ENCODE measurements at regions not wholly inside any gene's neighbourhood (a gene's known extent, or its start where the extent isn't known, plus 50 kb on each side); places are given as distances from the start of the nearest gene placed in this dataset.

- Histone ChIP-seq H3K9me3 (ENCODE audit: low read length) (no peaks in the 10 kb centered on the region), H3K27me3 (ENCODE audit: insufficient read depth, low read length, poor library complexity, severe bottlenecking) (no peaks in the 10 kb centered on the region), H3K36me3 (ENCODE audit: insufficient read depth, low read length) (no peaks in the 10 kb centered on the region), H3K4me3 (ENCODE audit: low read length) (no peak overlapping the region), H3K4me1 (ENCODE audit: insufficient read depth, low read length) (peaks cover 3% of the 10 kb centered on the region), H3K27ac (ENCODE audit: low read depth, low read length) (no peak overlapping the region)
- H3K4me1 Mint-ChIP-seq: peaks cover 12 to 24% (median 20%) of the 10 kb centered on the region in 3 donors
- peak overlapping the region in 6 of 7 donors; percentile 44 to 73 (median 60) for H3K4me3 Mint-ChIP-seq
- H3K27ac Mint-ChIP-seq: peak overlapping the region in 7 of 8 donors; percentile 63 to 91 (median 85)
- POLR2A ChIA-PET: no interaction called here
- peaks cover 7 to 13% (median 11%) of the 10 kb centered on the region in 5 donors for H3K9me3 Mint-ChIP-seq
- peak in 2 of 5 donors; percentile 11 to 13 for DNase-seq
- CTCF ChIA-PET: no interaction called here
- peaks cover 0 to 13% (median 0%) of the 10 kb centered on the region in 3 donors for H3K36me3 Mint-ChIP-seq
- H3K27me3 Mint-ChIP-seq: peaks cover 0 to 1% of the 10 kb centered on the region in 2 donors
Observed at GRCh38 chr9:79858508-79858907, 286.7 kb downstream of the TLE4 start.

- H3K27ac Mint-ChIP-seq: peak overlapping the region in 4 of 8 donors; percentile 22 to 89 (median 69)
- H3K36me3 Mint-ChIP-seq: peaks cover 0 to 7% (median 0%) of the 10 kb centered on the region in 3 donors
- Histone ChIP-seq H3K9me3 (ENCODE audit: low read length) (no peaks in the 10 kb centered on the region), H3K27me3 (ENCODE audit: insufficient read depth, low read length, poor library complexity, severe bottlenecking) (no peaks in the 10 kb centered on the region), H3K4me3 (ENCODE audit: low read length) (no peak overlapping the region), H3K4me1 (ENCODE audit: insufficient read depth, low read length) (peaks cover 3% of the 10 kb centered on the region), H3K27ac (ENCODE audit: low read depth, low read length) (no peak overlapping the region), H3K36me3 (ENCODE audit: insufficient read depth, low read length) (no peaks in the 10 kb centered on the region)
- POLR2A ChIA-PET: no interaction called here
- peak overlapping the region in 2 of 7 donors; percentile 3 to 38 for H3K4me3 Mint-ChIP-seq
- CTCF ChIA-PET: no interaction called here
- H3K4me1 Mint-ChIP-seq: peaks cover 12 to 24% (median 20%) of the 10 kb centered on the region in 3 donors
- no peak for DNase-seq
- H3K9me3 Mint-ChIP-seq: peaks cover 4 to 9% (median 7%) of the 10 kb centered on the region in 5 donors
- H3K27me3 Mint-ChIP-seq: peaks cover 0 to 1% of the 10 kb centered on the region in 2 donors
Observed at GRCh38 chr9:79857188-79857587, 285.4 kb downstream of the TLE4 start.

DNA sequence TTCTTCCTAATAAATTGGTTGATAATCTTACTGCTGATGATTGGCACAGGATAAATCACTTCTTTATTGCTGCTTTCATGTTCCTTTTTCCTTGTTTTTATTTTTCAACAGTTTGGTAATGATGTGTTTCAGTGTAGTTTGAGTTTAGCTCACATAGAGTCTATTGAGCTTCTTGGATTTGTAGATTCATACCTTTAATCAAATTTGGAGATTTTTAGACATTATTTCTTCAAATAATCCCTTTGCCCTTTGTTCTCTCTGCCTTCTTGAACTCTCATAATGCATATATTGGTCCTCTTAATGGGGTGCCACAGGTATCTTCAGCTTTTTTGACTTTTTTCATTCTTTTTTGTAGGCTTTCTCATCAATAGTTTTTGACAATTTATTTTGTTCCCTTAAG is 275.3 kb downstream of the TLE4 start:
- Histone ChIP-seq H3K27me3 (ENCODE audit: insufficient read depth, low read length, poor library complexity, severe bottlenecking) (no peaks in the 10 kb centered on the region), H3K4me1 (ENCODE audit: insufficient read depth, low read length) (no peaks in the 10 kb centered on the region), H3K4me3 (ENCODE audit: low read length) (no peak overlapping the region), H3K36me3 (ENCODE audit: insufficient read depth, low read length) (no peaks in the 10 kb centered on the region), H3K9me3 (ENCODE audit: low read length) (no peaks in the 10 kb centered on the region), H3K27ac (ENCODE audit: low read depth, low read length) (no peak overlapping the region)
- POLR2A ChIA-PET: no interaction called here
- Mint-ChIP-seq H3K27me3 (peaks cover 6 to 18% of the 10 kb centered on the region in 2 donors), H3K9me3 (peaks cover 16 to 25% (median 19%) of the 10 kb centered on the region in 5 donors), H3K4me1 (no peaks in the 10 kb centered on the region), H3K36me3 (peaks cover 0 to 52% (median 4%) of the 10 kb centered on the region in 3 donors), H3K27ac (no peak overlapping the region), H3K4me3 (no peak overlapping the region)
- CTCF ChIA-PET: no interaction called here
- no peak for DNase-seq

GRCh38 chr9:79829566-79830302 is 258.0 kb downstream of the TLE4 start:
- Histone ChIP-seq H3K27me3 (ENCODE audit: insufficient read depth, low read length, poor library complexity, severe bottlenecking) (no peaks in the 10 kb centered on the region), H3K27ac (ENCODE audit: low read depth, low read length) (no peak overlapping the region), H3K4me3 (ENCODE audit: low read length) (no peak overlapping the region), H3K4me1 (ENCODE audit: insufficient read depth, low read length) (no peaks in the 10 kb centered on the region), H3K36me3 (ENCODE audit: insufficient read depth, low read length) (no peaks in the 10 kb centered on the region), H3K9me3 (ENCODE audit: low read length) (no peaks in the 10 kb centered on the region)
- no peaks in the 10 kb centered on the region for H3K9me3 Mint-ChIP-seq
- POLR2A ChIA-PET: no interaction called here
- no peaks in the 10 kb centered on the region for H3K27me3 Mint-ChIP-seq
- H3K4me3 Mint-ChIP-seq: no peak overlapping the region
- H3K4me1 Mint-ChIP-seq: peaks cover 0 to 1% (median under 1%) of the 10 kb centered on the region in 3 donors
- CTCF ChIA-PET: interaction anchor here (1.4 to 1.6 kb wide), 2 partner anchors 13 to 14 kb away, joined by 3 read pairs; no protein-coding TSS in a partner anchor
- DNase-seq: no peak
- H3K36me3 Mint-ChIP-seq: no peaks in the 10 kb centered on the region
- H3K27ac Mint-ChIP-seq: no peak overlapping the region

DNA sequence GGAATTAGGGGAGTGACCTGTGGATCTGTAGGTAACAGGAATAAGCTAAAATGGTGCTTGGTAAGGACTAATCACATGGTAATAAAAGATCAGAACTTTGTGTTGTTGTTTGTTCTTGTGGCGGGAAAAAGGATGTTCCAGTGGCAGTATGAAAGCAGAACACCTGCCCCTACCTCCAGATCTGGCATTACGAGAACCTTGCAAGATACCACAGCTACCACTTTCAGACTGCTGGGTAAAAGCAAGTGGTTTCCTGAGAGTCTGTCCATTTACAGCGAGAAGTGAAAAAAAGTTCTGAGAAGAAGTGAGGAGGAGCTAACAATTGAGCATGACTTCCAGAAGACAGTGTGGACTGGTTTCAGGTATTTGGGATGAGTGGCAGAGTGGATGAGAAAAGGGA is 252.5 kb downstream of the TLE4 start:
- Mint-ChIP-seq H3K36me3 (peaks cover 0 to 21% (median 0%) of the 10 kb centered on the region in 3 donors), H3K27ac (peak overlapping the region in 2 of 8 donors; percentile 9 to 49), H3K4me1 (peaks cover 10 to 17% (median 16%) of the 10 kb centered on the region in 3 donors), H3K27me3 (peaks cover 2 to 17% of the 10 kb centered on the region in 2 donors), H3K9me3 (peaks cover 0 to 4% (median 0%) of the 10 kb centered on the region in 5 donors), H3K4me3 (peak overlapping the region in 1 of 7 donors; percentile 4)
- H3K36me3 ChIP-seq (ENCODE audit: insufficient read depth, low read length): no peaks in the 10 kb centered on the region
- ChIA-PET CTCF (no interaction called here), POLR2A (no interaction called here)
- no peaks in the 10 kb centered on the region for H3K4me1 ChIP-seq (ENCODE audit: insufficient read depth, low read length)
- no peak overlapping the region for H3K4me3 ChIP-seq (ENCODE audit: low read length)
- H3K27ac ChIP-seq (ENCODE audit: low read depth, low read length): no peak overlapping the region
- no peaks in the 10 kb centered on the region for H3K27me3 ChIP-seq (ENCODE audit: insufficient read depth, low read length, poor library complexity, severe bottlenecking)
- no peak for DNase-seq
- no peaks in the 10 kb centered on the region for H3K9me3 ChIP-seq (ENCODE audit: low read length)

DNA sequence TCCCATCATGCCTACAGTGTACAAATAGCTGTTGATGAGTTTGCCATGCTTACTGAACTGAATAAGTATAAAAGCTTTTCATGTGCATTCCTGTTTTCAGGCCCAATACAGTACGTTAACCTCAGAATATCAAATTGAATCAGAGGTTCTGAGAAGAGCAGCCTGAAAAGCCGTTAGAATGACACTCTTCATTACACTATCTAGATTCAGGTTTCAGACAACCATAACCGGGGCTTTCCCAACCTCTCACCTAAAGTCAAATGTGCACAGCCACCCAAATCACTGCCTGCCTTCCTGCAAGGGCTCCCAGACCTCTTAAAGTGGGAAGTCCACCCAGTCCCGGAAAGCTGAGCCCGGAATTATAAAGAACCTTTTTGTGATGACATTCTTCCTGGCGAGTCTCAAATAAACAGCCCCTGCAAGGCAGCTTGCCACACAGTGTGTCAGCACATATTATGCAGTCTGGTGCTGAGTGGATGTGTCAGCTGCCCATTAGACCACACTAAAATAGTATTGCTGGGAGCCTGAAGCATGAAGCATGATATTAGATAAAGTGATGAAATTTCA is 245.8 kb downstream of the TLE4 start:
- H3K27ac ChIP-seq (ENCODE audit: low read depth, low read length): no peak overlapping the region
- H3K36me3 ChIP-seq (ENCODE audit: insufficient read depth, low read length): no peaks in the 10 kb centered on the region
- Mint-ChIP-seq H3K27ac (no peak overlapping the region), H3K4me3 (no peak overlapping the region), H3K9me3 (peaks cover 0 to under 1% (median 0%) of the 10 kb centered on the region in 5 donors), H3K27me3 (peaks cover 0 to 8% of the 10 kb centered on the region in 2 donors), H3K4me1 (peaks cover 20 to 32% (median 23%) of the 10 kb centered on the region in 3 donors), H3K36me3 (peaks cover 0 to 5% (median 0%) of the 10 kb centered on the region in 3 donors)
- ChIA-PET CTCF (no interaction called here), POLR2A (no interaction called here)
- no peaks in the 10 kb centered on the region for H3K27me3 ChIP-seq (ENCODE audit: insufficient read depth, low read length, poor library complexity, severe bottlenecking)
- DNase-seq: no peak
- no peaks in the 10 kb centered on the region for H3K9me3 ChIP-seq (ENCODE audit: low read length)
- no peak overlapping the region for H3K4me3 ChIP-seq (ENCODE audit: low read length)
- no peaks in the 10 kb centered on the region for H3K4me1 ChIP-seq (ENCODE audit: insufficient read depth, low read length)

DNA sequence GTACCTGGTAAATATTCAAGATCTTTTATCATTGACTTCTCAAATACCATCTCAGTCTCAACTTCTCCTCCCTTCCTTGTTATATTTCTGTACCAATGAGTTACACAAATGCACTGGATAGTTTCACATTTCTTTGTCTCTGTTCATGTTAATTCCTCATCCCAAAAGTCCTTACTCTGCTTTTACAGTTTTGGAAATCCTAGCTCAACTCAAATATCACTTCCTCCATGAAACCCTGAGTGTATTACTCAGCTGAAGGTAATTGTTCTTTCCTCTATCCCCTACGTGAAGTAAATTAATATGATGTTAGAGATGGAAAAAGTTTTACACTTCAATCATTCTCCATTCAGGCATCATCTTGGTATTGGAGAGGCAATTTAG is 241.5 kb downstream of the TLE4 start:
- no peak for DNase-seq
- H3K27ac Mint-ChIP-seq: peak overlapping the region in 6 of 8 donors; percentile 3 to 88 (median 68)
- H3K4me1 ChIP-seq (ENCODE audit: insufficient read depth, low read length): peaks cover 6% of the 10 kb centered on the region
- H3K9me3 Mint-ChIP-seq: no peaks in the 10 kb centered on the region
- no peaks in the 10 kb centered on the region for H3K36me3 Mint-ChIP-seq
- H3K27ac ChIP-seq (ENCODE audit: low read depth, low read length): no peak overlapping the region
- H3K4me1 Mint-ChIP-seq: peaks cover 31 to 52% (median 47%) of the 10 kb centered on the region in 3 donors
- POLR2A ChIA-PET: no interaction called here
- H3K4me3 ChIP-seq (ENCODE audit: low read length): peak overlapping the region; percentile 7
- no peaks in the 10 kb centered on the region for H3K27me3 ChIP-seq (ENCODE audit: insufficient read depth, low read length, poor library complexity, severe bottlenecking)
- no peaks in the 10 kb centered on the region for H3K36me3 ChIP-seq (ENCODE audit: insufficient read depth, low read length)
- CTCF ChIA-PET: no interaction called here
- H3K9me3 ChIP-seq (ENCODE audit: low read length): no peaks in the 10 kb centered on the region
- H3K4me3 Mint-ChIP-seq: peak overlapping the region; percentile 75 to 89 (median 84)
- H3K27me3 Mint-ChIP-seq: no peaks in the 10 kb centered on the region

DNA sequence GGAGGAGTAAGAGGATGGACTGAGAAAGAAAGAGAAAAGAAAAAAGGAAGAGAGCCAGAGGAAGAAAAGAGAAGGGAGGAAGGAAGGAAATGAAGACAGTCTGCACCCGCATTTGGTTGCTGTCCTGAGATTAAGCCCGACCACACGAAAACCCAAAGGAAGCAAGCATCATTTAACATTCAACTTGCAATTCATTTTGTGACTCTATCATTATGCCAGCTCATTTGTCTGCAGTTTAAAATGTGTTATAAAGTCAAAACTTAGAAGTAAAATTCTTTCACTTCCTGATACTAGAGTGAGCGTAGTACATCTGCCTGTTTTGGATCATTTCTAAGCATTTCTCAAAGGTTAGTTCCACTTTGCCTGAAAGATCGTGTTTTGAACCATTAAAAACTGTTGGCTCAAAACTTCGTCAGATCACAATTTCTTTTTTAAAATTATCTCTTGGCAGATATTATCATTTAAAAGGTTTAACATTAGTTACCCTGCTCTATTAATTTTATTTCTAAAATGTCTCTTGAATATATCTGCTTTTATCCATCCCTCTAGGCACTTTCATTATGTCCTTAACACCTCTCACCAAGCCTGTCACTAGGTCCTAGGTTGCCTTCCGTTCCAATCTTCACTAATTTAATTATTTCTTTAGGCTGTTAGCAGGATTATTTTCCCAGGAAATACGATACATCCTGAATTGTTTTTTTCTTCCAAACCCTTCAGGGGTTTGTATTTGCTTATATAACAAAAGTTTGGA is 240.9 kb downstream of the TLE4 start:
- Histone ChIP-seq H3K4me3 (ENCODE audit: low read length) (peak overlapping the region; percentile 7), H3K4me1 (ENCODE audit: insufficient read depth, low read length) (peaks cover 6% of the 10 kb centered on the region), H3K27ac (ENCODE audit: low read depth, low read length) (no peak overlapping the region), H3K27me3 (ENCODE audit: insufficient read depth, low read length, poor library complexity, severe bottlenecking) (no peaks in the 10 kb centered on the region), H3K36me3 (ENCODE audit: insufficient read depth, low read length) (no peaks in the 10 kb centered on the region), H3K9me3 (ENCODE audit: low read length) (no peaks in the 10 kb centered on the region)
- Mint-ChIP-seq H3K4me3 (peak overlapping the region; percentile 75 to 89 (median 84)), H3K27me3 (no peaks in the 10 kb centered on the region), H3K9me3 (no peaks in the 10 kb centered on the region), H3K27ac (peak overlapping the region in 6 of 8 donors; percentile 34 to 88 (median 68)), H3K4me1 (peaks cover 30 to 46% (median 46%) of the 10 kb centered on the region in 3 donors), H3K36me3 (no peaks in the 10 kb centered on the region)
- POLR2A ChIA-PET: no interaction called here
- CTCF ChIA-PET: no interaction called here
- DNase-seq: no peak
